Skeletal muscle tissue (tissue), 4 donors: ENCODE measurements at regions not wholly inside any gene's neighbourhood (a gene's known extent, or its start where the extent isn't known, plus 50 kb on each side); places are given as distances from the start of the nearest gene placed in this dataset. TPM values are rescaled to one million over a fixed set of nuclear protein-coding genes. Genes with fewer than 3 reads are reported as not detected.

Source experiments
- H3K27ac ChIP-seq: one replicate; pipeline ENCODE4 v1.7.0; 2013; ENCODE audit warnings: mild to moderate bottlenecking, low read depth, low read length, inconsistent platforms
- H3K27me3 ChIP-seq, 3 donors: one replicate each; pipeline ENCODE4 v1.7.0; 2013; ENCODE audit warnings: low read length in 3 of 3; ENCODE audit not compliant: control insufficient read depth in 3 of 3, insufficient read depth in 3 of 3
- H3K36me3 ChIP-seq, 3 donors: one replicate each; pipeline ENCODE4 v1.7.0; 2013; ENCODE audit warnings: low read length in 3 of 3; ENCODE audit not compliant: control insufficient read depth in 3 of 3, insufficient read depth in 3 of 3
- H3K4me1 ChIP-seq, 3 donors: one replicate each; pipeline ENCODE4 v1.7.0; 2013; ENCODE audit warnings: low read length in 3 of 3, mild to moderate bottlenecking in 3 of 3; ENCODE audit not compliant: control insufficient read depth in 3 of 3, insufficient read depth in 3 of 3
- H3K4me3 ChIP-seq, 3 donors: one replicate each; pipeline ENCODE4 v1.7.0; 2013; ENCODE audit warnings: low read length in 3 of 3
- H3K9ac ChIP-seq, 3 donors: one replicate each; pipeline ENCODE4 v1.7.0; 2013; ENCODE audit warnings: low read length in 3 of 3, mild to moderate bottlenecking in 3 of 3, moderate library complexity in 2 of 3, low read depth in 1 of 3
- H3K9me3 ChIP-seq, 3 donors: one replicate each; pipeline ENCODE4 v1.7.0; 2013; ENCODE audit warnings: low read length in 3 of 3; ENCODE audit not compliant: control insufficient read depth in 3 of 3
- small RNA-seq: library from RNA; depleted of rRNA; stranded (forward); fragments of <200 nt; gene quantifications from one replicate; pipeline ENCODE3, GENCODE V24; 2014
- donor health status: Osteomylitis.

DNA sequence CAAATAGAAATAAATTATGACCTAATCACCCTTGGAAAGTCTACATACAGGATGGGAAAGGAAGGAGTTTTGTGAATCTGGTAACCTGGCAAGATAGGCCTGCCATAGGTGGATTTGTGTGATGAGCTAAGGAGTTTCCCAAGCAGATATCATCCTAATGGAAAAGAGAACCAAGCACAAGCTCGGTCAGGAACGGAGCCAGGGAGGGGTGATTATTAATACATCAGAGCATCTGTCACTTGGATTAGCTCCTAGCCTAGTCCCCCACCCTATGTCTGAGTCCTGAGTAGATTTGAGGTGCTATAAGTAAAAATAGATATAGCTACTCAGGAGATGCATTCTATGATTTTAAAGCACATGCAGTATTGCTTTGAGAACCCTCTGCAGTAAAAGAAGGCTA, 57.3 kb upstream of the SMARCA2 start:
- H3K4me3 ChIP-seq, result no peak overlapping the region
- H3K9ac ChIP-seq, result no peak overlapping the region
- no peaks in the 10 kb centered on the region for H3K36me3 ChIP-seq
- no peaks in the 10 kb centered on the region for H3K27me3 ChIP-seq
- H3K27ac ChIP-seq, result no peak overlapping the region
- peaks cover 0 to 2% (median 0%) of the 10 kb centered on the region in 3 donors for H3K4me1 ChIP-seq
- H3K9me3 ChIP-seq, result no peaks in the 10 kb centered on the region

GRCh38 chr9:1959371-1959770, 55.8 kb upstream of the SMARCA2 start:
- Histone ChIP-seq H3K36me3 (no peaks in the 10 kb centered on the region), H3K4me1 (peaks cover 0 to 2% (median 0%) of the 10 kb centered on the region in 3 donors), H3K9me3 (no peaks in the 10 kb centered on the region), H3K27me3 (no peaks in the 10 kb centered on the region), H3K27ac (no peak overlapping the region), H3K4me3 (no peak overlapping the region), H3K9ac (no peak overlapping the region)

DNA sequence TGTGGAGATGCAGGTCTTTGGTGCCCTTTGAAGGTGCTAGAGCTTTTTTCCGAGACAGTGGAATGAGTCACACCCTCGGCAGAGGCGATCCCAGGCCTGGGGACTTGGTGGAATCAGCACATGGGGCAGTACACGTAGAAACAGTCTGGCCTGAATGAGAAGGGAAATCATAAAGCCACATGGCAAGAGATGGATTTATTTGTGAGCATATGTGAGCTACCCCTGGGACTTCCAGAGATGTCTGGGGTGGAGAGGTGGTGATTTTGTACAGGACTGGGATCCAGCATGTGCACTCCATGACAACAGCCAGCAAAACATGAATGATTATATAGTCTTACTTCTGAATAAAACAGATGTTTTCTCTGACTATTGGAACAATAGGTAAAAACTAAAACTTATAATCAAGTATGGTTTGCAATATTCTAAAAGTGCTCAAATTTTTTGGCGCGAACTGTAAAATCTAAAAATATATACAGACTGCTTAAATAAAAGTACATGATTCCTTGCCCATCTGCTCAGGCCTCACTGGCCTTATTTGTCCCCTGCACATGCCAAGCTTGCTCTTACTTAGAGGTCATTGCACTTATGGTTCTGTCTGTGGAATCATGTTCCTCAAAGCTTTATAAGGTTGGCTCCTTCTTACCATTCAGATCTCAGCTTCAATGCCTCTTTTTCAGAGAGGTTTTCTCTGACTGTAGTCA, 54.7 kb upstream of the SMARCA2 start:
- no peak overlapping the region for H3K27ac ChIP-seq
- no peaks in the 10 kb centered on the region for H3K36me3 ChIP-seq
- no peaks in the 10 kb centered on the region for H3K9me3 ChIP-seq
- no peaks in the 10 kb centered on the region for H3K27me3 ChIP-seq
- no peak overlapping the region for H3K4me3 ChIP-seq
- no peak overlapping the region for H3K9ac ChIP-seq
- peaks cover 0 to 2% (median 0%) of the 10 kb centered on the region in 3 donors for H3K4me1 ChIP-seq

DNA sequence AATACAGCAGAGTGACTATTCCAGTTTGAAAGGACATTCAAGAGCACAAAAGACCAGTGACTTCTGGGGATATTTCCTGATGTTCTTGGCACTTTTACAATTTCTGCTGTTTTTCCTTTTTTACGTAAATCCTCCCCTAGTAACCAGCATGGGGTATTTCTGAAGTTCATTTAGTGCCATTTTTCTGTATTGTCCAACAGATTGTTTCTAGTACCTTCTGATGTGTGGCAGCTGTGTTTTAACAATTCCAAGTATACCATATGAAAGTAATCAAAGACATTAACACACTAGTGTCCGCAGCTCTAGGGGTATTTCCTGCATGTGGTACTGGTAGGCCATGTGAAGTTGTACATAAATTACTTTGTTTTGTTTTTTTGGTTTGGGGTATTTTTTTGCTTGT, 53.0 kb upstream of the SMARCA2 start:
- no peaks in the 10 kb centered on the region for H3K9me3 ChIP-seq
- no peak overlapping the region for H3K9ac ChIP-seq
- H3K27ac ChIP-seq, result no peak overlapping the region
- no peak overlapping the region for H3K4me3 ChIP-seq
- peaks cover 0 to 2% (median 0%) of the 10 kb centered on the region in 3 donors for H3K4me1 ChIP-seq
- peaks cover 0 to 3% (median 0%) of the 10 kb centered on the region in 3 donors for H3K27me3 ChIP-seq
- H3K36me3 ChIP-seq, result no peaks in the 10 kb centered on the region

DNA sequence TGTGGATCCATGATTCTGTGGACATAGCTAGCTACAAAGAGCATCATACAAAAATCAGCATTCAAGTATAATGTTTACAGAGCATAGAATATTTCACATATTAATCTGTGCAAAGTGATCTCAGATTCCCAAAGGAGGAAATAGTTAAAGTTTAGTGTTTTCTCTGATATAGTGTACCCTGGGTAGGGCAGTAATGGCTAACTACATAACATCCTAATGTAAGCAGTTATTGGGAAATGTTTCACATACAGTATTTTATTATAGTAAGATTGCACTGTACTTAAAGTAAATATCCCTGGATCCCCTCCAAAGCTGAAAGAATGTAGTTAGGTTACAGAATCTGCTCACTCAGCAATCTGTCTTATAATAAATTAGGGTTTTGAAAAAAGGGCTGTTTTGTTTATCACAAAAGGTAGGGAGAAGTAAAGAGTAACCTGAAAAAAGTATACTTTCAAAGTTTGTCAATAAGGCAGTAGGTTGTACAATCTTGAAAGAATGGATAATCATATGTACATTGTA, 52.5 kb upstream of the SMARCA2 start:
- Histone ChIP-seq H3K4me3 (no peak overlapping the region), H3K4me1 (peaks cover 0 to 2% (median 0%) of the 10 kb centered on the region in 3 donors), H3K27ac (no peak overlapping the region)

DNA sequence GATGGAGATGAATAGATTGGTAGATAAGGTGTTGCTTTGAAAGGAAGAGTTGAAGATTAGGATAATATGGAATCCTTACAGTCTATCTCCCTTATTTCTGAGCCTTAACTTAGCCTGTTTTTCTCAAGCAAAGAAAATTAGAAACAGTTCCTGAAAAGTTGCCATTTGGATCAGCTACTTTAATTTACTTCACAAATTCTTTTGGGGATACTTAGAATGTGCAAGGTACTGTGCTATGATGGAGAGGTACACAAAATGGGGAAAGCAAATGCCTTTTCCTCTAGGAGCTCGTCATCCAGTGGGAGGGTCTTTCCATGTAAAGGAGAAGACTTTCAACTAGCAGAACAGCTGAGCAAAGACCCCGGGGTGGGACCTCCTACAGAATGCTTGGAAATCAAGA, 51.1 kb upstream of the SMARCA2 start:
- Histone ChIP-seq H3K9me3 (no peaks in the 10 kb centered on the region), H3K27me3 (peaks cover 0 to 3% (median 0%) of the 10 kb centered on the region in 3 donors), H3K4me1 (peaks cover 0 to 2% (median 0%) of the 10 kb centered on the region in 3 donors), H3K27ac (no peak overlapping the region), H3K4me3 (no peak overlapping the region), H3K9ac (no peak overlapping the region), H3K36me3 (no peaks in the 10 kb centered on the region)

More for the DNA sequence above, 52.5 kb upstream of the SMARCA2 start:
- Histone ChIP-seq H3K9me3 (no peaks in the 10 kb centered on the region), H3K27me3 (peaks cover 0 to 3% (median 0%) of the 10 kb centered on the region in 3 donors), H3K9ac (no peak overlapping the region), H3K36me3 (no peaks in the 10 kb centered on the region)

Small RNA genes in the stretch of these regions (small RNA-seq; reads per million reads assigned to genes)
- gene RNA5SP279, result not detected
